NCI-H460 (cell line): ENCODE measurements at regions not wholly inside any gene's neighbourhood (a gene's known extent, or its start where the extent isn't known, plus 50 kb on each side); places are given as distances from the start of the nearest gene placed in this dataset.

Source experiments
- DNase-seq: peaks from one replicate; pipeline ENCODE4 v3.0.0-alpha.2; 2016; ENCODE audit warnings: low read depth; ENCODE audit errors: extremely low read depth

- no peak for DNase-seq
These were observed 178.6 kb downstream of the SNAPC1 start for GRCh38 chr14:61940666-61941420.

- no peak for DNase-seq
These were observed 179.4 kb downstream of the SNAPC1 start for GRCh38 chr14:61941421-61942150.

- no peak for DNase-seq
These were observed 186.2 kb downstream of the SNAPC1 start for GRCh38 chr14:61948376-61948775.

DNA sequence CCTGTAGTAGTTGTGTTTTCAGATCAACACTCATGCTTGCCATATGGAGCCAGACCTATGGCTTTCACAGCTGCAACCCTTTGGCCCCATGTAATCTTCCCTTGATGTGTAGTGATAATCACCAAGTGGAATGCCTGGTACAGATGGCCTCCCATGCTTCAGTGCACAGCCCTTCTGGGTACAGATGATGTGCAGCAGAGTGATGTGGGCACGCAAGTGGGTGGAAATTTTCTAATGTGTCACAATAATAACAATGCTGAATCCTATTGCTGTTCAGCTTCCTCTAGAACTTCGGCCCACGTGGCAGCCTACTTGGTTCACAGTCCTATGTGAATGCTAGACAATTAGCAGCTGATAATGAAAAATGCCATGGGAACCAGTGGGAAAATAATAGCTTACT, 188.1 kb downstream of the SNAPC1 start:
- DNase-seq = no peak

- DNase-seq = no peak
These were observed 191.4 kb downstream of the SNAPC1 start for GRCh38 chr14:61953602-61954001.

GRCh38 chr14:61954306-61954705, 192.1 kb downstream of the SNAPC1 start:
- DNase-seq = no peak

DNA sequence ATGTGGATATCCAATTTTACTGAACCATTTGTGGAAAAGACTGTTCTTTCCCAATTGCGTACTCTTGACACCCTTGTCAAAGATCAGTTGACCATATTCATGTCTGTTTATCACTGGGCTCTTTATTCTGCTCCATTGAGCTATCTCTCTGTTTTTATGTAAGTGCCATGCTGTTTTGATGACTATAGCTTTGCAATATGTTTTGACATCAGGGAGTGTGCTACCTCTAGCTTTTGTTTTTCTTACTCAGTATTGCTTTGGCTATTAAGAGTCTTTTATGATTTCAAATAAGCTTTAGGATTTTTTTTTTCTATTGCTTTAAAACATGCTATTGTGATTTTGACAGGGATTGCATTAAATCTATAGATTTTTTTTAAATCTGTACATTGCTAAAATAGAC, 194.3 kb downstream of the SNAPC1 start:
- DNase-seq = no peak

- DNase-seq = no peak
These were observed 197.1 kb downstream of the SNAPC1 start for GRCh38 chr14:61959348-61959747.

DNA sequence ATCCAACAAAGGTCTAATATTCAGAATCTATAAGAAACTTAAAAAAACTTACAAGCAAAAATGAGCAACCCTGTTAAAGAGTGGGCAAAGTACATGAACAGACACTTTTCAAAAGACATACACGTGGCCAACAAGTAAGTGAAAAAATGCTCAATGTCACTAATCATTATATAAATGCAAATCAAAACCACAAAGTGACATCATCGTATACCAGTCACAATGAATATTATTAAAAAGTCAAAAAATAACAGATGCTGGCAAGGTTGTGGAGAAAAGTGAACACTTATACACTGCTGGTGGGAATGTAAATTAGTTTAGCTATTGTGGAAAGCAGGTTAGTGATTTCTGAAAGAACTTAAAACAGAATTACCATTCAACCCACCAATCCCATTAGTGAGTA, 199.1 kb downstream of the SNAPC1 start:
- DNase-seq = no peak

GRCh38 chr14:61963926-61964325, 201.7 kb downstream of the SNAPC1 start:
- no peak for DNase-seq

DNA sequence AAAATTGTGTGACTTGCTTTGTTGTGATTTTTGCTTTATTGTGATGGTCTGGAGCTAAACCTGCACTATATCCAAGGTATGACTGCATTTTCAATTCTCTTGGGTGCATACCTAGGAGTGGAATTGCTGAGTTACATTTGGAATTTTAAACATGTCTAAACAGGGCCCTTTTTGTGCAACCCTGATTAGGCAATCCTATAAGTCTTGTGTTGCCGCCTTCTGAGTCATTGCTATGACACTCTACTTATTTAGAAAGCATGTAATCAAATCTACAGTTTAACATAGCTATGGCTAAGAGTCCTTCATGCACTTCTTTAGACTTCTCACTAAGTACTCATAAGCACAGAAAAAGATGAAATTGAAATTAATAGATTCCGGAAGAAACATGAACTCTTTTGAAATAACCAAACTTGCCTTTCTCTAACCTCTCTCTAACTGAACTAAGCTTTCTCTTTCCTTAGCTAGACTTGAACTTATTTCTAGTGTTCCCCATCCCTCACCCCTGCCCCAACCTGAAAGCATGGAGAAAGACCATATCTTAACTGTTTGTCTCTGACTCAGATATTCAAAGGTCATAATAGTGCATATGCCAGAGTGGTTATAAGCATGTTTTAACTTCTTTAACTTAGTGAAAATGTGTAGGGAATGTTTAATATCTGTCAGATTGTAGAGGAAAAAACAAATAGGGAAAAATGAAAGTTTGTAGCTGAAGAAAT, 203.0 kb downstream of the SNAPC1 start:
- no peak for DNase-seq

- DNase-seq = no peak
These were observed 206.0 kb downstream of the SNAPC1 start for GRCh38 chr14:61968207-61968606.

DNA sequence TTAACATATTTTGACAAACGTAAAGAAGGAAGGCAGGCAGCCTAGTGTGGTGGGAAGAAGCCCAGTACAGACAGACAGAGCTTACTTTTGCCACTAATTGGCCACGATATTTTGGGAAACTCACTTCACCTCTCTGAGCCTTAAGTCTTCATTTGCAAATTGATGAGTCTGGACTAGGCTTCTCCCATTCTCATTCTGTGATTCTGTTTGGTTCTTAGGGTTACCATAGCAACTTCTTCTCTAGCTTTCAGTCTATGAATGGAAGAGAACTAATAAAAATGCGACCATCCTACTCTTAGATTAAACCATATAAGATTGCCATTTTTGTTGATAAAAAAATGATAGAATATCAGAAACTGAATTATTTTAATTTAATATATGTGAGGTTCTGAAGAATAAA, 210.5 kb downstream of the SNAPC1 start:
- no peak for DNase-seq

DNA sequence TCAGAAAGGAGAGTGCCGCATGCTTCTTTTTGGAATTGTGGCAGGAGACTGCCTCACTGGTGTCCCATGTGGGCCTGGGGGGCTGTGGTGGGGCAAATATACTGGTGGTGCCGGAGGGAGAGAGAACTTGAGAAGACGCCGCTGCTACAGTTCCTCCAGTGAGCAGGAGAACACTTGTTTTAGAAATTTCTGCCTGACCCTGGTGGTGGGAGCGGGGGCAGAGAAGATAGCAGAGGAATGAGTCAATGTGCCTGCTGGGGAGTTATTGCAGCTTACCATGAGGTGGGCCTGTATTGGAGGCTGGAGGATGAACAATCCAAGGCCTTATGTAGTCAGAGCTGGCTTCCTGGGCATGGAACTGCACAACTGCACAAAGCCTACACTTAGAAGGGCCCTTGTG, 211.8 kb downstream of the SNAPC1 start:
- DNase-seq = no peak

DNA sequence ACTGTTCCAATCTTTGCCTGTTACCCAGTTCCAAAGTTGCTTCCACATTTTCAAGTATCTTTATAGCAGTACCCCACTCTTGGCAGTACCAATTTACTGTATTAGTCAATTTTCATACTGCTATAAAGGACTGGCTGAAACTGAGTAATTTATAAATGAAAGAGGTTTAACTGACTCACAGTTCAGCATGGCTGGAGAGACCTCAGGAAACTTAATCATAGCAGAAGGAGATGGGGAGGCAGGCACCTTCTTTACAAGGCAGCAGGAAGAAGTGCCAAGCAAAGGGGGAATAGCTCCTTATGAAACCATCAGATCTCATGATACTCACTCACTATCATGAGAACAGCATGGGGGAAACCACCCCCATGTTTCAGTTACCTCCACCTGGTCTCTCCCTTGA, 215.0 kb downstream of the SNAPC1 start:
- DNase-seq = no peak

DNA sequence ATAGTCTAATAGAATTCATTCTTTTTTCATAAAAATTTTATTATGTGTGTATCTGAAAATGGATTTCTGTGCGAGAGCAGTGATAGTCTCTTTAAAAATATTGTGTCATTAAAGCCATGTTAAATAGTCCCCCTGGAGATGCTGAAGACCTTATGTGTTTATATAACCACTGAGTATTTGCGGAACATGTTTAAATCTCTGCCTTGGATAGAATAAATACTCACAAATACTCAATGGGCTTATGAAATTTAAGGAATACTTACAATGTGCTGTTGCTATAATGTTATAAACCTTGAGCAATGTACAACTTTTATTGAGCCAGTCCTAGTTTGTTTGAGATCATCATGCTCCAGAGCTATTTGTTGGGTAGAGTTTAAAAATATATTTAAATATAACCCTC, 226.0 kb downstream of the SNAPC1 start:
- DNase-seq = no peak

DNA sequence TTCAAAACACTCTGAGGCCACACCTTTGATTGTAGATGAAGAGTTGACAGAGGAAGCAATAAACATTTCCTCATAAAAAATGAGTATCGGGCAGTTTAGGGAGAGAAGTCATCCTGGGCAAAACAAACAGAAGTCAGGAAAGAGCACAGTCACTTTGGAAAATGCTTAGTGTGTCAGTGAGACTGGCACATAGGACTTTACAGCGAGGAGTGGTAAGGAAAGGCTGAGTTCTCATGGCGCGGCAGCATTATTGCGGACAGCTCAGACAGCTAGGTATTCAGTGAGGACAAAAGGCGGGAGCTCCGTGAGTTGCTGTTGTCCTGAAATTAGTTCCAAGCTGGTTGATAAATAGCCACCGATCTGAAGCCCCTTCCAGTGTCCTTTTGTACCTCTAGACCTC, 229.9 kb downstream of the SNAPC1 start:
- DNase-seq = no peak

DNA sequence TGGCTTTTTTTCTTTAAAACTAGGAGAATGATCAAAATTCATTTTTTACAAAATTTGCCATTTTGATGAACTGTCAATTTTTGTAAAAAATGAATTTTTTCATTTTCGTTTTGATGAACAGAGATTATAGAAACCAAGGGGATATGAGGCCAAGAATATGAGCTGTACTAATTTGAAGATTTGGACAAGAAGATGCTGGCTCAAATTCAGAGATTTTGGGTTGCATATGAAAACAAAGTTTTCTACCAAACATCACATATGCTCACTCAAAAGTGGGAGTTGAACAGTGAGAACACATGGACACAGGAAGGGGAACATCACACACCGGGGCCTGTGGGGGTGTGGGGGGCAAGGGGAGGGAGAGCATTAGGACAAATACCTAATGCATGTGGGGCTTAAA, 230.7 kb downstream of the SNAPC1 start:
- DNase-seq = no peak

DNA sequence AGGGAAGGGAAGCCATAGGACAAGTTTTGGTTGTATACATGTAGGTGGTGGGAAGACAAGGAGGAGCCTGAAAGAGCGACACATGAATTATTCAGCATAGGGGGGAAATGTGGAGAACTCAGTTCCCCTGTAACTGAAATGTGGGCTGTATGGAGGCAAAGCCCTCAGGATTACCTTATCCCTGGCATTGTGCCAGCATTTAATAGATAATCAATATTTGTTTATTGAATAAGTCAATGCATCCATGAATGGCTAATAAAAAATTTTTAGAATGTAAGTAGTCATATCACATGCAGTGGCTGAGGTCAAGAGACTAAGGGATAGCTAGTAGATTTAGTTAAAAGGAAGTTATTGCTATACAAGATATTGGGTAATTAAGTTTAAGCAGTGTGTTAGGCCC, 232.4 kb downstream of the SNAPC1 start:
- no peak for DNase-seq

GRCh38 chr14:61996753-61997152, 234.5 kb downstream of the SNAPC1 start:
- DNase-seq = no peak

DNA sequence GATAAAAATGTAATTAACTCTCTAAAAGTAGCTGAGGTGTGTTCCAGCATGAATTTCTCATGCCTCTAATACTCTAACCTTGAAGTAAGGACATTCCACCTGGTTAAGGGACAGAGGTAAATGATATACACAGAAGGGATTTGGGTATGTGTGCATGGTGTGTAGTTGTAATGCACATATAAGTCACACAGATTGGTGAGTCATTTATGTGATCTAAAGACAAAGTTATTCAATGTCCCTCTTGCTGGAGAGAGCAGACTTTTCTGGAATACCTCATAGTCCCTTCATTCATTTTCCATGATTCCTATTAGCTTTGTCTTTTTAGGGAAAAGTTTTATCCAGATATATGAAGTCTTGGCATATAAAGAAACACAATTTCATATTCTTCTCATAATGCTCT, 234.9 kb downstream of the SNAPC1 start:
- DNase-seq = no peak

DNA sequence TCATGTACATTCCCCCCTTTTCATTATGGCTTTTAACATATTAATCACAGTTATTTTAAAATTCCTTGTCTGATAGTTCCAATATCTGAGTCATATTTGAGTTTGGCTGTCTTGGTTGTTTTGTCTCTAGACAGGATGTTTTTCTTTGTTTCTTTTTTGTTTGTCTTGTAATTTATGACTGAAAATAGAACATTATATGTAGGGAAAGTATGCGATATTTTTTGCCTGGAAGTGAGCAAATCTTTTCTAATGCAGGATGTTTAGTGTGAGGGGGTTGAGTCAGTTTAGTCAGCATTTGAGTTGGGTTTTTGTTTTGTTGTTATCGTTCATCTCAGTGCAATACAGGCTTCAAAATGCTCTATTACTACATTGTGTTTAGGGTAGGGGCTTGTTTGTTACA, 239.7 kb downstream of the SNAPC1 start:
- DNase-seq = no peak
